ENCODE measurements at regions not wholly inside any gene's neighbourhood (a gene's known extent, or its start where the extent isn't known, plus 50 kb on each side); places are given as distances from the start of the nearest gene placed in this dataset.
"Not testable (repeated sequence)": the region's sequence is repeated elsewhere in the genome, so short reads cannot be mapped to it uniquely, and the experiment has no call there.

- DNase-seq, result no peak
Measured at GRCh38 chr3:124043023-124043422, 51.1 kb upstream of the ROPN1 start.

DNA sequence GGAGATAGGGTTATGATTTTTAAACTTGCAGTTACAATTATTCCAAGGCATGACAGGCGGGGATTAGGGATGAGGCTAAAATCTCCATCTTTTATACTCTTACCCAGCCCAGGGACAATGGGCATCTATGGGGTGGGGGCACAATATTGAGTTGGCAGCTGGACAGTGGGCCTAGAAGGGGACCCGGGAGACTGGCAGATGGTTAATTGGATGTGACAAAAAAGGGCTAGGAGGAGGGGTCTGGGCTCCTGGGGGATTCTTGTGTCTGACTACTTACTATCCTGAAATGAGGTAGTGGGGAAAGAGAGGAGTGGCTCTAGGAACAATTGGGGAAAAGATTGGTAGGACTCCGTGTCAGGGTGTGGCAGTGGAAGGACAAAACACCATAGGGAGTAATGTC is 53.0 kb upstream of the ROPN1 start:
- DNase-seq, result no peak

DNA sequence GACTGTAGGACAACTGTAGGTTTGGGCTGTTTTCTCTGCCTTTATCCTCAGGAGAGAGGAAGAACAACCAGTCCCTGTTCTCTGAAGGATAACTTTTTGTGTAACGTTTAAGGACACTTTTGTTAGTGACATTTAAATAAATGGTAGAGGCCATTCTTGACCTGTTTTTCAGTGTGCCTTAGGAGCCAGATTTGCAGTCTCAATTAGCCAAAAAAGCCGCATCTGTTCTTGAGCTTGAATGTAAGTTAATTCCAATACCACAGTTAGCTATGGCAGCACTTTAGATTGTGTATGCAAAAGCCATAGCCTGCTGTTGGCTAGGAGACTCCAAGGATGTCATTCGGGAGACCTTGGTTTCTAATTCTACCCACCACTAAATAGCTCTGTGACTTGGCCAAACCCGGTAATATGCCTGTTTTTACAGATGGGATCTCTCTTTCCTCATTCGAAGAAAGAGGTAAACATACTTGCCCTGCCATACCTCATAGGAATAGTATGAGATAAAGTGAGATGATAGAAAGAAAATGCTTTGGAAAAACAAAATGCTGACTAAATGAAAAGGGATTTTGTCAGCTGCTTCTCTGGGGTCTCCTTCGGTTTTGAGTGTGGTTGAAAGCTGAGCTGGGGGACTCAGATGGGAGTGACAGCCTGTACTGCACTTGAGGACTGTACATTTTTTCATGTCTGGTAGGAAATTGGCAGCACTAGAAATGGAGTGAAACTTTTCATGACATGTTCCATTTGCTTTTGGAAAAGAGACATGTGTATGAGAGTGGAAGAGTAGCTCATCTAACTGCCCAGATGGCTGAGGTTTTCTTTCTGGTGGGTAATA is 57.3 kb upstream of the ROPN1 start:
- no peak for DNase-seq

- no peak for DNase-seq
Measured at GRCh38 chr3:124051636-124052035, 59.7 kb upstream of the ROPN1 start.

DNA sequence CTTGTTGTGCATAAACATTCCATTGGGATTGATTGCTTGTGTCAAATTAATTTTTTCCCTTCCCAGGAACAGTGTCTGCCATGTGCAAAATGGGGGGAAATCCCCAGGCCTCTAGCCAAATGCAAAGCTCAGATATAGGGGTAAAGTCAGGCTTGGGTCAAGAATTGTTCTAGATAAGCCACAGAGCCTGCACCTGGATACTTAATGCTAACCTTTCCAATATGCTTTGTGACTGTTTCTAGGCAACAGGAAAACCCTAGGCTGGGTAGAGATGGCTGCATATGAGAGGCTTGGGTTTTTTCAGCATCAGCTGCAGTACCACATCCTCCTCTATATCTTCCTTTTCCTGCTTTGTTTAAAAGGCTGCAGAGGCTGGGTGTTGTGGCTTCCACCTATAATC is 61.9 kb upstream of the ROPN1 start:
- no peak for DNase-seq

- no peak for DNase-seq
Measured at GRCh38 chr3:124056846-124057245, 64.9 kb upstream of the ROPN1 start.

DNA sequence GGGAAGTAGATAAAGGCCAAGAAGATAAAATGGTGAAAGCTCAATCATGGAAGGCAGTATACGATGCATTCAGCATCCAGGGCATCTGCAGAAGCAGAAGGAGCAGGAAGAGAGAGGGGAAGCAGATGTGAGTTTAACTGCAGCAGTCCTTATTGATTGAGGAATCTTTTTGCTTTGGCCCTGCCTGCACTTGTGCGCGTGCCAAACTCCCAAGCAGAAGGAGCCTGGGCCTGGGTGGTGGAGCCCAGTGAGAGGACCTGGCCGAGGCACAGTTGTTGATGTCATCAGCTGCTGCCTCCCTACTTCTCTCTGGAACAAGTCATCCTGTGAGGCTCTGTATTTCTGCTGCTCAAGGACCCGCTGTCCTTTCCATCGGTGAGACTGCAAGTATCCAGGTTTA is 65.5 kb upstream of the ROPN1 start:
- no peak for DNase-seq

- no peak for DNase-seq
Measured at GRCh38 chr3:124059580-124059979, 67.7 kb upstream of the ROPN1 start.

DNA sequence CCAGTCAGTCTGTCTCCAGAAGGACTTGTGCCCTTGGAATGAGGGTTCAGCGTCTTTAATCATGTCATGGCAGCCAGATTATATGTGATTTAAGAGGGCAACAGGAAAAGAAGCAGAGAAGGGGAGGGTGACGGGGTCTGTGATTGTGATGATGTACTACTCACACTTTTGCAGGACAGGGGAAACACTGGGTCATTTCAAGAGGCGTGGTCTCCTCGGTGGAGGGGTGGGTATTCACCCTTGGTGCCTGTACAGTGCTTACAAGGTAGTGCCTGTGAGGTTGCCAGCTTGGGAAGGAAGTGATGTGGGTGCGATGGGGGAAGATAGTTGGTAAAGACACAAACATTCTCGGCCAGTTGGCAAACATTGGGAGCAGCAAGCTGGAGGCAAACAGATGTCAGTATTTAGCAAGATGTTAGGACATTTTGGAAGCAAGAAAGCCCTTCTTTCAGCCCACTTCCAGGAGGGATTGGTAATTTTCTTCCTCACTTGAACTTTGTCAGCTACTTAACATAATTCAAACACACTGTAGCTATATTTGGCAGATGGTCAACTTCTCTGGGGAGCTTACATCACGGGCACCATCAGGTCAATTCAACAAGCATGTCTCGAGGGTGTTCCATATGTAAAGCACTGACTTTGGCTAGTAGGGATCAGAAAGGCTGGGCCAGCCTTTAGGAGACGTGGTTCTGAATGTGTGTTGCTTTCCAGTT is 71.4 kb upstream of the ROPN1 start:
- no peak for DNase-seq

- no peak for DNase-seq
Measured at GRCh38 chr3:124064050-124064449, 72.1 kb upstream of the ROPN1 start.

GRCh38 chr3:124066543-124066942 is 74.6 kb upstream of the ROPN1 start:
- not testable (repeated sequence) for DNase-seq

DNA sequence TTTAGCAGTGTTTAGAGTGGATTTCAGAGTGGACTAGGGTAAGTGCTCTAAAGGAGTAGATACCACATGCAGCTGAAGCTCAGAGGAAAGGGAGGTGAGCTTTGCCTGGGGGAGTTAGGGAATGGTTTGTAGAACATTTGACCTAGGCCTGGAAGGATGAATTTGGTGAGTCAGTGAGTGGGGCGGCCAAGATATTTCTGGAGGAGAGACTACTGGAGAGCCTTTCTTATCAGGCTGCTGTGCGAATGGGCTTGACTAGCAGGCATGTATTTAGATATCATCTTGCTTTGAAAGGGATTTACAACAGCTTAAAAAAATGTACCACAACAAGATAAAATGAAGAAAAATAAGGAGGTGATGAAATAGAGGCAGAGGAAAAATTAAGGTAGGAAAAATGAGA is 77.8 kb upstream of the ROPN1 start:
- not testable (repeated sequence) for DNase-seq

DNA sequence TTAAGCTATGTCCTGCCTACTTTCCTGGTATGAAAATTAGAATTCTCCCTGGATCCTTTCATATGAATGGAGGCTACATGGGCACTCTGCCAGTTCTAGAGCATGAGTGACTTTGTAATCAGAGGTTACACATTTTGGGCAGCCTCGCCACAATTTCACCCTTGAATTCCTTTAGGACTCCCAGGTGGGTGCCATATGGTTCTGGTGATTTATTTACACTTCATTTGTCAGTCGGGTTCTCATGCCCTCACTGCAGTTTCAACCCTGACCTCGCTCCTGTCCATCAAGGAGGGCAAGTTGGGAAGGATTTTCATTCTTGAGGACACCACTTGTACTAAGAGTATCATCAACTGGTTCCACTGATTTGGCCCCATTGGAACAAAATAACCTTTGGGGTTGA is 83.2 kb upstream of the ROPN1 start:
- not testable (repeated sequence) for DNase-seq

- no peak for DNase-seq
Measured at GRCh38 chr3:124075753-124076152, 83.8 kb upstream of the ROPN1 start.

GRCh38 chr3:124076235-124076634 is 84.3 kb upstream of the ROPN1 start:
- no peak for DNase-seq

GRCh38 chr3:124078953-124079911 is 87.3 kb upstream of the ROPN1 start:
- DNase-seq, result peak in 1 of 2 donors; percentile 4

GRCh38 chr3:124079912-124080276 is 88.0 kb upstream of the ROPN1 start:
- no peak for DNase-seq

DNA sequence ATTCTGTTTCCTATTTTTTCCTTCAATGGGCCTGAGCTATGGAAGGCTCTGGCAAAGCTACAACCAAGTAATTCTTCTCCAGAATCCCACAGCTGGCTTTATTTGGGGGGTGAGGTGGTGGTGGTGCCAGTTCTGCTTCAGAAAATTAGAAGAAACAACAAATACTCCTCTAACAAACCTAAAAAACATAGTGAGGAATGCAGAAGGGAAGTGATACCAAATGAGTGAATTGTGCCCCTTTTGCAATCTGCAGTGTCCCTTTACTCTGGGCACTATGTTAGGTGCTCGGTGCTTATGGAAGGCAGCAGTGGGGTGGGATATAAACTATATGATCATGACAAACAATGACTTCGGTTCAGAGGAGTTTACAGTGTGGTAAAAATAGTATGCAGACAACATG is 90.4 kb upstream of the ROPN1 start:
- DNase-seq, result no peak

- DNase-seq, result no peak
Measured at GRCh38 chr3:124084022-124084881, 92.3 kb upstream of the ROPN1 start.

- no peak for DNase-seq
Measured at GRCh38 chr3:124088801-124089200, 96.9 kb upstream of the ROPN1 start.

- no peak for DNase-seq
Measured at GRCh38 chr3:124089214-124089613, 97.3 kb upstream of the ROPN1 start.

GRCh38 chr3:124091716-124092115 is 99.8 kb upstream of the ROPN1 start:
- DNase-seq, result no peak
